Fibroblast of skin of abdomen (primary cell): ENCODE measurements at regions not wholly inside any gene's neighbourhood (a gene's known extent, or its start where the extent isn't known, plus 50 kb on each side); places are given as distances from the start of the nearest gene placed in this dataset.
"Not testable (repeated sequence)": the region's sequence is repeated elsewhere in the genome, so short reads cannot be mapped to it uniquely, and the experiment has no call there.

Experiments
- DNase-seq: peaks from one replicate; pipeline ENCODE4 v3.0.0-alpha.2; 2013

DNA sequence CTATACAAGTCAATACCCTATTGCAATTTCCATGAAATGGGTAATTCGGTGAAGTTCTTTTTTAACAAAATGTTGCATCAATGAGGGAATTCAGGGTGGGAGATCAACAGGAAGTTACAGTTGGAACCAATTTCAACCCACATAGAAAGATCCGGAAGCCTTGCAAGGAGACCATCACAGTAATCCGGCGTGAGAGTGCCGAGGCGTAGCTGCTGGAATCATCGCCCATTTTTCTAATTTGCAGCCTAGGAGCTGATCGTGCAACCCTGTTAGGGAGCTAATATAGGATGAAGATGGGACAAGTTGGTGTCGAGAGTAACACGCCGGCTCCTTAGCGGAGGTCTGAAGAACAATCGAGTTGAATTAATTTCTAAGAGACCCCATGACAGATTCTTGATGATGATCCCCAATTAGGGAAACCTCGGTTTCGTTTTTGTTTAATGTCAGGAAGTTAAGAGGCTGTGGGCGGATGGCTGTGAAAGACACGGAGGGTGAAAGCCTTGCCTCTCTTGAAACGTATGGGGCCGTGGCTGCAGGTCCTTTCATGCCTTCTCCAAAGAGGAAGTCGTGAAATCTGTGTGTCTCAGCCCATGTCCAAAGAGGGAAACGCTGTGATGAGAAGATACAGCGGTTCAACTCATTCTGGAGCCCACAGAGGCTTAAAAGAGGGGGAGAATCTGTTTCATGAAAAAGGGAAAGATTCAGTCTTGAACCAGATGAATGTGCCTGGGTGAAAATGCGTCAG is 51.2 kb upstream of the CARD11 start:
- no peak for DNase-seq

- no peak for DNase-seq
Observed at GRCh38 chr7:3097734-3098133, 54.1 kb upstream of the CARD11 start.

GRCh38 chr7:3102159-3102558 is 58.5 kb upstream of the CARD11 start:
- no peak for DNase-seq

DNA sequence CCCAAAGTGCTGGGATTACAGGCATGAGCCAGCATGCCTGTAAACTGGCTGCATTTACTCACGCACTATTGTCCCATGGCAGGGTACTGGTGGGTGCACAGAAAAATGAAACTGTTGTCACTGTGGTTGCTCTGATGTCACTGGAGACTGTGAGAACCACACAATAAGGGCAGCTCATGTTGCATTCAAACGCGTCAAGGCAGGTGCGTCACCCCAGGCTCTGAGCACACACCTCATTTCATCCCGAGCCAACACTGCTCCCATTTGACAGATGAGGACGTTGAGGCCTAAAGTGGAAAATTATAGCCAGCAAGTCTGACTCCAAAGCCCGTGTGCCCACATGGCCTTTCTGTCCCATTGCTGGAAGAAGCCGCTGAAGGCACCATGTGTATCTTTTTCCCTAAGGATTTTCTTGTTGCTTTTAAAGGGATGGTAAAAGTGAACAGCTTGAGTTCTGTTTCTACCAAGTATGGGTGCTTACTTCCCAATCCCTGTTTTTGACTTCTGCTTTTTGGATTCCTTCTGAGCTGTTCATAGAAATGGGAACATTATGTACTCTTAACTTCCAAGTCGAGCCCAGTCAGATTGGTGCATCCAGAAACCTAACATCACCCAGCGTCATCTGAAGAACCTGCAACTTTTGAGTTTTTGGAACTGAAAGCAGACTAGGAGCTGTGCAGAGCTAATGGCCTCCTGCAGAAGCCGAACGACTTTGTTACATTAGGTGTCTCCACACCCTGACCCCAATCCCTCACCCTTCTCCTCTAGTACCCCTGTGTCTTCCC is 60.1 kb upstream of the CARD11 start:
- no peak for DNase-seq

GRCh38 chr7:3105856-3106255 is 62.2 kb upstream of the CARD11 start:
- DNase-seq = no peak

DNA sequence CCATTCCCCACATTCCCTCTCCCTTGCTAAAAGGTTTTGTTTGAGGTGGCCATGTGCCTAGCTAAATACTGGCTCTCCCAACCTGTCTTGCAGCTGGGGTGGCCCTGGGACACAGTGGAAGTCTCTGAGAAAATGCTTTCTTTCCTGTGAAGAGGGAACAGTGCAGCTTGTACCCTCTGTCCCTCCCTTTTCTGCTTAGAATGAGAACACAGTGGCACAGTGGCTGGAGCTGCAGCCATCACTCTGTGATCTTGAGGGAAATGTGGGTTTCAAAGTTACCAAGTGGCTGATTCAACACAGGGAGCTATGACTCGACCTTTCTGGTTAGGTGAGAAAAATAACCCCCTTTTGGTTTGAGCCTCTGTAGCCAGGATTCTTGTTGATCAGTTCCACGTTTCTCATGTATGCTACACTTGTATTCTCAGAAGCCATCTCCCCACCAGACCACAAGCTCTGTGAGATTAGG is 62.7 kb upstream of the CARD11 start:
- DNase-seq = no peak

GRCh38 chr7:3107228-3107763 is 63.6 kb upstream of the CARD11 start:
- DNase-seq = no peak

DNA sequence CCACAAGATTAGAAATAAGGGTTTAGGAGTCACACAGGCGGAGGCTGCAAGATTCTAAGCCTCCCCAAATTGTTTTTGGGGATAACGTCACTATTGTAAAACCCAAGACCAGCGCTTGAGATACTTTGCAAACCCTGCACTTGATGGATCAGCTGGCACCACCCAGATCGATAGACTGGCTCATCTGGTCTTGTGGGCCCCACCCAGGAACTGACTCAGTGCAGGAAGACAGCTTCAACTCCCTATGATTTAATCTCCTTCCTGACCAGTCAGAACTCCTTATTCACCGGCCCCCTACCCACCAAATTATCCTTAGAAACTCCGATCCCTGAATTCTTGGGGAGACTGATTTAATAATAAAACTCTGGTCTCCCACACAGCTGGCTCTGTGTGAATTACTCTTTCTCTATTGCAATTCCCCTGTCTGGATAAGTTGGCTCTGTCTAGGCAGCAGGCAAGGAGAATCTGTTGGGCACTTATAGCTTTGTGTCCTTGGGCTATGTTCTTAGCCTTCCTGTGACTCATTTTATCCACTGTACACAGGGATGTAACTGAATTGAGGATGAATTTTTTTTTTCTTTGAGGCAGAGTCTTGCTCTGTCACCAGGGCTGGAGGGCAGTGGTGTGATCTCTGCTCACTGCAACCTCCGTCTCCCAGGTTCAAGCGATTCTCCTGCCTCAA is 64.4 kb upstream of the CARD11 start:
- DNase-seq = no peak

DNA sequence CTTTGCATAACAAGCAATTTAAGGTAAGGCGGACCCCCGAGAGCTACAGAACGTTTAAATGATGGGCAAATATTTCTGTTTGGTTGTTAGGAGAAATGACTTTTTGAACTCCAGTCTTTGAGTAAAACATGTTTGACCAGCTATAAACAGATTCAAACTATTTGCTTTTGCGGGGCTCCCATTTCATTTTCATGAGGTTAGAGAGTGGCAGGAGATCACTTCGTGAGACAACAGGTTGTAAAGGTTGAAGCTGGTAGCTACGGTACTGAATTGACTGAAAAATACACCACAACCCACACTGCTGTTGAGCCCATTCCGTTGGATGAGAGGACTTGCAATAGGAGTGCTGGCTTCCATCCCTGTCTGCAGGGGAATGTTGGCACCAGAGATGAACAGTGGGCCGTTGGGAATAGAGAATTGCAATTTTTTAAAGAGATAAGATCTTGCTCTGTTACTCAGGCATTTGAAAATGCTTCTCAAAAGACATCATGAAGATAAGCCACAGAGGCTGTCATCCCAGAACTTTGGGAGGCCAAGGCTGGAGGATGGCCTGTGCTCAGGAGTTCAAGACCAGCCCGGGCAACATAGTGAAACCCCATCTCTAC is 65.7 kb upstream of the CARD11 start:
- DNase-seq = no peak

- DNase-seq = no peak
Observed at GRCh38 chr7:3112479-3113134, 68.9 kb upstream of the CARD11 start.

DNA sequence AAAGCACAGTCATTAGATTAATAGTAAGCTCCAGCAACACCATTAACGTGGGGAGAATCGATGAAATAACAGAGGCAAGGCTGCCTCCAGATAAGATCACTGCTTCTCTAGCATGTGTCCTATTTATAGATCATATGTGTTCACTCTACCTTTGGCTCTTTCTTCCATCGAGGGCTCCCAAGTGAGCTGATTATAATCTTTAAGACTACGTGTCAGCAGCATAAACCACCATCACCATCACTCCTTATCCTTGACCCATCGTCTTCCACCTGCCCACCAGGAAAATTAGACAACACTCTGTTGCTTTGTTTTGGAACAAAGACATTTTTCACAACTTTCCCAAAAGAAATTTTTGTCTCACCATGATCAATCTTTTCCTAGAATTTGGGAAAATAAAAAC is 71.2 kb upstream of the CARD11 start:
- no peak for DNase-seq

- DNase-seq = no peak
Observed at GRCh38 chr7:3117081-3117480, 73.4 kb upstream of the CARD11 start.

DNA sequence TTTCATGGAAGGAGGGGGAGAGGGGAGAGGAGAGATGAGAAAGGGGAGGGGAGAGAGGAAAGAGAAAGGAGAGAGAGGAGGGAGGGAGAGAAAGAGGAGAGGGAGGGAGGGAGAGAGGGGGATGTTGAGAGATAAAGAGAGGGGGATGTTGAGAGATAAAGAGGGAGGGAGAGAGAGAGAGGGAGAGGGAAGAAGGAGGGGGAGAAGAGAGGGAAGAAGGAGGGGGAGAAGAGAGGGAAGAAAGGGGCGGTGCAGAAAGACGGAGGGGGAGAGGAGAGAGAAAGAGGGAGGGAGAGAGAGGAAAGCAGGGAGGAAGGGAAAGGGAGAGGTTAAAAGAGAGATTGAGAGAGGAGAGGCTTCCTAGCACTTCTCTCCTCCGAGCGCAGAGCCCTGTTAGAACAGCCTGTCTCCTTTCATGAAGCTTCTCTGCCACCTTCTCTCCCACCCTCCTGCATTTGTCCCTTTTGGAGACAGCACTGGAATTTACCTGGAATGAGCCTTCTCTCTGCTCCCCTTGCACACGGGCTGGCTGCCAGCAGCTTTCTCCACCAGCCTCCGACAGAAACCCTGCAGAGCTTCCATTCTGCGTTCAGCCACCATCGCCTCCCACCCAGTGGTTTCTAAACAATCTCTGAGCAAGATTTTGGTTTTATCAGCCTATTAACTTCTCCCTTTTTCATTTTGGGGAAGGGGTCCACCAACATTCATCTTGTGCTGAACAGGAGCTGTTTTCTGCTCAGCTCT is 74.0 kb upstream of the CARD11 start:
- DNase-seq = no peak

GRCh38 chr7:3119352-3119927 is 75.8 kb upstream of the CARD11 start:
- DNase-seq = not testable (repeated sequence)

GRCh38 chr7:3119963-3120362 is 76.3 kb upstream of the CARD11 start:
- no peak for DNase-seq

GRCh38 chr7:3120513-3120912 is 76.8 kb upstream of the CARD11 start:
- DNase-seq = no peak

- no peak for DNase-seq
Observed at GRCh38 chr7:3128857-3129490, 85.3 kb upstream of the CARD11 start.

DNA sequence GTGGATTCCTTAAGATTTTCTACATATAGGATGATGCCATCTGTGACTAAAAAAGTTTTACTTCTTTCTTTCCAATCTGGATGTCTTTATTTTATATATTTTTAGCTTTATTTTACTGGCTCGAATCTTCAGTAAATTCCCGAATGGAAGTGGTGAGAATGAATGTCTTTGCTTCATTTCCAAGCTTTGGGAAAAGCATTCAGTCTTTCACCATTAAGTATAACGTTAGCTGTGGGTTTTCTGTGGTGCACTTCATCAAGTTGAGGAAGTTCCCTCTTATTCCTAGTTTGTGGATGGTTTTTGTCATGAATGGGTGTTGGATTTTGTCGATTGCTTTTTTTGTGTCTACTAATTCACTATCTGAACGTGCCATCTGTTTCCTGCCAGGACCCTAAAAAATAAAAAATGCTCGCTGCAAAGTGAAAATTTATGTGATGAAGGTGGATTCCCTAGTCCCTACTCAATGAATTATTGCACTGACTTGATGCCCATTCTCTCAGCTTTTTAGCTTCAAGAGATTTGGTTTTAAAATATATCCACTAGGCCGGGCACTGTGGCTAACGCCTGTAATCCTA is 90.2 kb upstream of the CARD11 start:
- no peak for DNase-seq

DNA sequence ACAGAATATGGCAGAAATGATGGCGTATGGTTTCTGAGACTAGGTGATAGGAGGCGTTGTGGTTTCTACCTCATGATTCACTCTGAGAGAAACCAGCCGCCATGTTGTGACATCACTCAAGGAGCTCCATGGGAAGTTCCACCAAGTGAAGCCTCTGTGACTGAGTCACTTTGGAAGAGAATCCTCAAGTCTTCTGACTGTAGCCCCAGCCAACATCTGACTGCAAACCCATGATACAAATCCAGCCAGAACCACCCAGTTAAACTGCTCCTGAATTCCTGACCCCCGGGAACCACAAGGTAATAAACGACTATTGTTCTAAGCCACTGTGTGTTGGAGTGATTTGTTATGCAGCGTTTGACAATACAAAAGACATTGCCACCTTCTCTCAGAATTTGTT is 91.1 kb upstream of the CARD11 start:
- no peak for DNase-seq

- no peak for DNase-seq
Observed at GRCh38 chr7:3135626-3136025, 92.0 kb upstream of the CARD11 start.
